Upper lobe of right lung (tissue), 1 donor: ENCODE measurements at regions not wholly inside any gene's neighbourhood (a gene's known extent, or its start where the extent isn't known, plus 50 kb on each side); places are given as distances from the start of the nearest gene placed in this dataset.
"Not testable (repeated sequence)": the region's sequence is repeated elsewhere in the genome, so short reads cannot be mapped to it uniquely, and the experiment has no call there.

Experiments
- ATAC-seq: fragments of 200-7000 bp; cut with Tn5 transposase; one replicate; pipeline ENCODE4 v1.9.1; 2020; ENCODE audit warnings: mild to moderate bottlenecking, moderate library complexity
- DNase-seq: peaks from one replicate; pipeline ENCODE4 v3.0.0-alpha.2; 2020
- H3K27ac ChIP-seq: fragments of 200-600 bp; one replicate; pipeline ENCODE4 v1.8.0; 2022
- H3K27me3 ChIP-seq: fragments of 200-600 bp; one replicate; pipeline ENCODE4 v1.8.0; 2022; ENCODE audit warnings: mild to moderate bottlenecking
- H3K36me3 ChIP-seq: fragments of 200-600 bp; one replicate; pipeline ENCODE4 v1.8.0; 2022
- H3K4me1 ChIP-seq: fragments of 200-600 bp; one replicate; pipeline ENCODE4 v1.8.0; 2022
- H3K4me3 ChIP-seq: fragments of 200-600 bp; one replicate; pipeline ENCODE4 v1.8.0; 2022; ENCODE audit warnings: mild to moderate bottlenecking
- H3K9me3 ChIP-seq: fragments of 200-600 bp; one replicate; pipeline ENCODE4 v1.8.0; 2022
- intact Hi-C: fragments of 100-400 bp; cut with DNase I; formaldehyde crosslinking; loops from one replicate; pipeline ENCODE4 v1.11.0; 2022
- TF ChIP-seq, protein P1 (sequence below): fragments of 200-600 bp; IDR thresholded peaks from one replicate; pipeline ENCODE4 v1.8.0; 2022; ENCODE audit warnings: antibody characterized with exemption
- donor health status: DM: no; HTN: yes; CAD: no; lungs with severe emphysema.

DNA sequence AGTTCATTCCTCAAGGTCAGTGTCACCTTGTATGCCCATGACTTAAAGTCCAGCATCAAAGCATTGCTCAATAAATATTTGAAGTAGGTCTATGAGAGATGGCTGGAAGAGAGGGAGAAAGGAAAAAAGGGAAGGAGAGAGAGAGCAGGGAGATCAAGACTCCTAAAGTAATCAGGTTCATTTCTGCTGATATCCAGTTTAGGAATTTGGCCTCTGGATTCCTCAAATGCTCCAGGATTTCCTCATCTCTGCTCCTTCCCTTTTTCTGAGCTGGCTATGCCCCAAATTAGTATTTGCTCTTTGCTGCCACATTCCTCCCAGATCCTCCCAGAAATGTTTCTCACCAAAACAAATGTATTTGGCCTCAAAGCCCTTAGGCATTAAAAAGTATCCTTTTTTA lies 739.4 kb upstream of the CHAC2 start:
- Histone ChIP-seq H3K27ac (no peak overlapping the region), H3K36me3 (no peaks in the 10 kb centered on the region), H3K4me1 (no peaks in the 10 kb centered on the region), H3K4me3 (no peak overlapping the region), H3K27me3 (no peaks in the 10 kb centered on the region), H3K9me3 (no peaks in the 10 kb centered on the region)
- TF ChIP-seq, protein P1, sequence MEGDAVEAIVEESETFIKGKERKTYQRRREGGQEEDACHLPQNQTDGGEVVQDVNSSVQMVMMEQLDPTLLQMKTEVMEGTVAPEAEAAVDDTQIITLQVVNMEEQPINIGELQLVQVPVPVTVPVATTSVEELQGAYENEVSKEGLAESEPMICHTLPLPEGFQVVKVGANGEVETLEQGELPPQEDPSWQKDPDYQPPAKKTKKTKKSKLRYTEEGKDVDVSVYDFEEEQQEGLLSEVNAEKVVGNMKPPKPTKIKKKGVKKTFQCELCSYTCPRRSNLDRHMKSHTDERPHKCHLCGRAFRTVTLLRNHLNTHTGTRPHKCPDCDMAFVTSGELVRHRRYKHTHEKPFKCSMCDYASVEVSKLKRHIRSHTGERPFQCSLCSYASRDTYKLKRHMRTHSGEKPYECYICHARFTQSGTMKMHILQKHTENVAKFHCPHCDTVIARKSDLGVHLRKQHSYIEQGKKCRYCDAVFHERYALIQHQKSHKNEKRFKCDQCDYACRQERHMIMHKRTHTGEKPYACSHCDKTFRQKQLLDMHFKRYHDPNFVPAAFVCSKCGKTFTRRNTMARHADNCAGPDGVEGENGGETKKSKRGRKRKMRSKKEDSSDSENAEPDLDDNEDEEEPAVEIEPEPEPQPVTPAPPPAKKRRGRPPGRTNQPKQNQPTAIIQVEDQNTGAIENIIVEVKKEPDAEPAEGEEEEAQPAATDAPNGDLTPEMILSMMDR: no peak
- no peak for DNase-seq
- intact Hi-C loops: no loop called here
- peak; percentile 9 for ATAC-seq

DNA sequence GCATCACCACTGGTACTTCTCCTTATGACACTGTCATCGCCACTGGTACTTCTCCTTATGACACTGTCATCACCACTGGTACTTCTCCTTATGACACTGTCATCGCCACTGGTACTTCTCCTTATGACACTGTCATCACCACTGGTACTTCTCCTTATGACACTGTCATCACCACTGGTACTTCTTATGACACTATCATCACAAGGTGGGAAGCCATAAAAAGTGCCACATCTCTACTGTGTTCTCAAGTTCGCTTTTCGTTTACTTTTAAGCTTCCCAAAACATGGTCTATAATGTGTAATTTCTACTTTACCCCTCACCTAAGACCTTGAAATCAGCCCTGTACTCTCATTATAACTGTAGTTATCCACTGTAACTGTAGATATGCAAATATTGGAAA lies 745.4 kb upstream of the CHAC2 start:
- H3K4me1 ChIP-seq, ATAC-seq: not testable (repeated sequence)

DNA sequence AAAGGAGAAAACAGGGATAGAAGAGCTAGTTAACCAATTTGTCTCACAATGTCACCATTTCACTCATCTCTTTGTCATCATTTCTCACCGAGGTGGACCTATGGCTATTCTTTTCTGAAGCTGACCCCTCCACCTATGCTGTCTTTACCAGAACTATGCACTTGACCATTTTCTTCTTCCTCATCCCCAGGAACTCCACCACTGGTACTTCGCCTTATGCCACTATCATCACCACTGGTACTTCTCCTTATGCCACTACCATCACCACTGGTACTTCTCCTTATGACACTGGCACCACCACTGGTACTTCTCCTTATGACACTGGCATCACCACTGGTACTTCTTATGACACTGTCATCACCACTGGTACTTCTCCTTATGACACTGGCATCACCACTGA lies 745.8 kb upstream of the CHAC2 start:
- H3K27ac ChIP-seq: no peak overlapping the region
- no peak overlapping the region for H3K4me3 ChIP-seq
- no peaks in the 10 kb centered on the region for H3K27me3 ChIP-seq
- TF ChIP-seq, protein P1: no peak
- DNase-seq (no peak), ATAC-seq (no peak)
- intact Hi-C loops: no loop called here
- no peaks in the 10 kb centered on the region for H3K9me3 ChIP-seq
- peaks cover 3% of the 10 kb centered on the region for H3K4me1 ChIP-seq
- no peaks in the 10 kb centered on the region for H3K36me3 ChIP-seq

More for the DNA sequence above, 745.4 kb upstream of the CHAC2 start:
- intact Hi-C loops, H3K27ac ChIP-seq, H3K36me3 ChIP-seq, H3K4me3 ChIP-seq, H3K27me3 ChIP-seq, DNase-seq, H3K9me3 ChIP-seq: not testable (repeated sequence)

DNA sequence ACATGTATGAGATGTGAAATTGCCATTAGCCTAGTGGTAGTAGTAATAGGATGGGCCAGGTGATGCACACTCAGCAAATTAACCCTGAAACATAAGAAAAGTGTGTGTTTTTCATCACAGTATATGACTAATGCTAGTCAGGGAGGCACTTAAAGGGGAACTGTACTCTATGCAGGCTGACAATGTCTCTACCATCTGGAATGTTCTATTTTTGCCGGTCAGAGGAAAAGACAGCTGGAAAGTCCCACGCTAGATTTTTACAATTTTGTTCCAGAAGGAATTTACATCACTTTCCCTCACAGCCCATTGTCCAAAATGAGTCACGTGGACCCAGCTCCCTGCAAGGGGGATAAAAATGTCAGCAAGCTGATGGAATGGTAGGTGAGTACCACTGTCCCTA lies 746.3 kb upstream of the CHAC2 start:
- TF ChIP-seq, protein P1: no peak
- no peak overlapping the region for H3K27ac ChIP-seq
- H3K27me3 ChIP-seq: no peaks in the 10 kb centered on the region
- intact Hi-C loops: no loop called here
- no peaks in the 10 kb centered on the region for H3K36me3 ChIP-seq
- no peaks in the 10 kb centered on the region for H3K9me3 ChIP-seq
- H3K4me1 ChIP-seq: peaks cover 3% of the 10 kb centered on the region
- no peak for DNase-seq
- ATAC-seq: no peak
- no peak overlapping the region for H3K4me3 ChIP-seq

DNA sequence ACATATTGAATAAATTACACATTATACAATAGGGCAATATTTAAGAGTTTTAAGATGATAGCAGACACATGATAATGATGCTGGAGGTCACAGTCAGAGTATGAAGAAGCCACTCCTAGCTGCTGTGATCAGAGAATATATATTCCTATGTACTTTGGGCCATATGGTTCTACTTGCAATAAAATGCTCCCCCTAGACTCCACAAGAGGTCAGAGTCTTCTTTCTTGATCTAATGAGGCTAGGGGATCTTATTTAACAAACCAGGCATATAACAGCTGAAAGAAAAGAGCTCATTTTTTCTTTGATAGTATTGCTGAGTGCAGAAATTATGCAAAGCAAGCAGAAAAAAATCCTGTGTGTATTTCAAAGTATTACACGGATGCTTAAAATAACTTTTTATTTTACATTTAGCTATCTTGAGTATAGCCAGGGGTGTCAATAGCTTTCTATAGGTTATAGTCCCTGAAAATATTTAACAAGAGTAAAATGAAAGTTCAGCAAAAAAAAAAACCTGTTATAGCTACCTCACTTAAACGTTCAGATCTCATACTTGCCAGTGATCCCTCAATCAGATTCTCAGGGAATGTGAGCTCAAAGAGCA lies 748.7 kb upstream of the CHAC2 start:
- Histone ChIP-seq H3K36me3 (no peaks in the 10 kb centered on the region), H3K27ac (no peak overlapping the region), H3K9me3 (no peaks in the 10 kb centered on the region), H3K4me3 (no peak overlapping the region), H3K27me3 (no peaks in the 10 kb centered on the region), H3K4me1 (peaks cover 3% of the 10 kb centered on the region)
- intact Hi-C loops: no loop called here
- TF ChIP-seq, protein P1: no peak
- DNase-seq (no peak), ATAC-seq (no peak)

DNA sequence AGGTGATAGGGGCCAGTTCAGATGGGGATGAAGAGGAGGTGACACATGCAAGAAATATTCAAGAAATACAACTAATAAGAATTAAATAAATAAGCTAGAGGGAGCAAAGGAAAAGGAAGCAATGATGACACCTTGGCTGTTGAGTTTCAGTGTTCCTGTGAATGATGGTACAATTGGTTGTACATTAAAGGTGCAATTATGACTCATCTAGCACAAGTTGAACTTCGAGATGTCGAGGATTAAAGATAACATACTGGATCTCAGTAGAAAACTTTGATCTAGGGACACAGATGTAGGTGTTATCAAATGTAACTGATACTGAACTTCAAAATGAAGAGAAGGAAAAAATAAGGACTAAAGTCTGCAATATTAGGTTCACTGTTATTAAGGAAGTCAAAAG lies 760.6 kb upstream of the CHAC2 start:
- no peak overlapping the region for H3K27ac ChIP-seq
- no peaks in the 10 kb centered on the region for H3K36me3 ChIP-seq
- H3K27me3 ChIP-seq: no peaks in the 10 kb centered on the region
- TF ChIP-seq, protein P1: no peak
- intact Hi-C loops: no loop called here
- DNase-seq (no peak), ATAC-seq (no peak)
- no peaks in the 10 kb centered on the region for H3K4me1 ChIP-seq
- H3K4me3 ChIP-seq: no peak overlapping the region
- H3K9me3 ChIP-seq: no peaks in the 10 kb centered on the region
